ENCODE measurements at regions not wholly inside any gene's neighbourhood (a gene's known extent, or its start where the extent isn't known, plus 50 kb on each side); places are given as distances from the start of the nearest gene placed in this dataset.

DNA sequence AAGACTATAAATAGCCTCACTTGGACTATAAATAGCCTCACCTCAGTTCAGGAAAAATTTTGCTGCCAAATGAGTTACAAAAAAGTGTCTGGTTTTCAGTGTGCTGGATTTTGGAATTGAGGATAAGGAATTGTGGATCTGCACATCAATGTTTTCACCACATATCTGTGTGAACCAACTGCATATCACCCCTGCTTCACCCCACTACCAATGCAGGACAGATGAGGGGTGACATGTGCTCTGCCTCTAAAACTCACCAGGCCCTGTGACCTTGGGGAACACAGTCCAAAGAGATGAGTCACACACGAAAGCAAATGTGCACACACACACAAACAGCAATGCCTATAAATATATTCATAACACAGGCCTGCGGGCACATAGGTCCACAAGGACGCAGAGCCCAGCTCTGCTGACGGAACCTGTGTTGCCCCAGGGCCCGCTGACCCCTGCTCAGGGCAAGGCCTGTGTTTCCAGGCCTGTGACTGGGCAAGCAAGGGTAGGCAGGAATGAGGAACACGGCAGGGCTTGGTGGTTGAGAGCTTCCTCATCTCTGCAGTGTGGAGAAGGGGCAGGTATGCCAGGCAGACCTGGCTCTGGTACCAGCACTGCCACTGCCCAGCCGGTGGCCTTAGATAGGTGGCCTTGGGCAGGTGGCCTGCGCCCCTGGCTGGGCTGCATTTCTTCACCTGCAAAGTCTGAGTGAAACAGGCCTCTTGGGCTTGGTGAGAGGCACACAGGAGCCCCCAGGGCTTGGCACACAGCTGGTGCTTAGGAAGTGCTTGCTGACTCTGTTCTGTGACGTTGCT is 82.4 kb downstream of the ARL6IP4 start:
- TF ChIP-seq EP300 (conservative IDR thresholded peaks at IDR 0.05; ENCODE audit: poor library complexity, severe bottlenecking) (no peak), POLR2AphosphoS5 (IDR thresholded peaks at IDR 0.05) (no peak), TAF1 (IDR thresholded peaks at IDR 0.05; ENCODE audit: low read depth) (no peak)
- TF ChIP-seq, protein P1, sequence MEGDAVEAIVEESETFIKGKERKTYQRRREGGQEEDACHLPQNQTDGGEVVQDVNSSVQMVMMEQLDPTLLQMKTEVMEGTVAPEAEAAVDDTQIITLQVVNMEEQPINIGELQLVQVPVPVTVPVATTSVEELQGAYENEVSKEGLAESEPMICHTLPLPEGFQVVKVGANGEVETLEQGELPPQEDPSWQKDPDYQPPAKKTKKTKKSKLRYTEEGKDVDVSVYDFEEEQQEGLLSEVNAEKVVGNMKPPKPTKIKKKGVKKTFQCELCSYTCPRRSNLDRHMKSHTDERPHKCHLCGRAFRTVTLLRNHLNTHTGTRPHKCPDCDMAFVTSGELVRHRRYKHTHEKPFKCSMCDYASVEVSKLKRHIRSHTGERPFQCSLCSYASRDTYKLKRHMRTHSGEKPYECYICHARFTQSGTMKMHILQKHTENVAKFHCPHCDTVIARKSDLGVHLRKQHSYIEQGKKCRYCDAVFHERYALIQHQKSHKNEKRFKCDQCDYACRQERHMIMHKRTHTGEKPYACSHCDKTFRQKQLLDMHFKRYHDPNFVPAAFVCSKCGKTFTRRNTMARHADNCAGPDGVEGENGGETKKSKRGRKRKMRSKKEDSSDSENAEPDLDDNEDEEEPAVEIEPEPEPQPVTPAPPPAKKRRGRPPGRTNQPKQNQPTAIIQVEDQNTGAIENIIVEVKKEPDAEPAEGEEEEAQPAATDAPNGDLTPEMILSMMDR (IDR thresholded peaks at IDR 0.05; ENCODE audit: poor library complexity, severe bottlenecking): no peak
